ENCODE measurements at regions not wholly inside any gene's neighbourhood (a gene's known extent, or its start where the extent isn't known, plus 50 kb on each side); places are given as distances from the start of the nearest gene placed in this dataset.

DNA sequence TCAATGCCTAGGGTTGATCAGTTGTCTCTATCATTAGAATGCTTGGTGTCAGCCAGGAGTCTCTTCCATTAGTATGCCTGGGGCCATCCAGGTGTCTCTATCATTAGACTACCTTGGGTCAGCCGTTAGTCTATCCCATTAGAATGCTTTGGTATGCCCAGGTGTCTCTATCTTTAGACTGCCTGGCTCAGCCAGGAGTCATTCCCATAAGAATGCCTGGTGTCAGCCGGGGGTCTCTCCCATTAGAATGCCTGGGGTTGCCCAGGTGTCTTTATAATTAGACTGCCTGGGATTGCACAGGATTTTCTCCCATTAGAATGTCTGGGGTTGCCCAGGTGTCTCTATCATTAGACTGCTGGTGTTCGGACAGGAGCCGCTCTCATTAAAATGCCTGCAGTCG, 1442.9 kb downstream of the UQCRFS1 start:
- 90 to 96% (median 90%) methylated on average over 5 of the region's 5 CpGs for WGBS, 3 donors
- no peak overlapping the region for H3K27ac ChIP-seq (ENCODE audit: low read depth, low read length)

DNA sequence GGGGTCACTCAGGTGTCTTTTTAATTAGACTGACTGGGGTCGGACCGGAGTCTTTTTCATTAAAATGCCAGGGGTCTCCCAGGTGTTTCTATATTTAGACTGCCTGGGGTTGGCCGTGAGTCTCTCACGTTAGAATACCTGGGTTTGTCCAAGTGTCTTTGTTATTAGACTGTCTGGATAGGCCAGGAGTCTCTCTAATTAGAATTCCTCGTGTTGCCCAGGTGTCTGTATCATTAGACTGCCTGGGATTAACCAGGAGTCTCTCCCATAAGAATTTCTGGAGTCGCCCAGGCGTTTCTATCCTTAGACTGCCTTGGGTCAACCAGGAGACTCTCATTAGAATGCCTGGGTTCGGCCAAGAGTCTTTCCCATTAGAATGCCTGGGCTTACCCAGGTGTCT, 1445.7 kb downstream of the UQCRFS1 start:
- 85 to 93% (median 92%) methylated on average over 8 of the region's 8 CpGs for WGBS, 3 donors
- no peak overlapping the region for H3K27ac ChIP-seq (ENCODE audit: low read depth, low read length)

DNA sequence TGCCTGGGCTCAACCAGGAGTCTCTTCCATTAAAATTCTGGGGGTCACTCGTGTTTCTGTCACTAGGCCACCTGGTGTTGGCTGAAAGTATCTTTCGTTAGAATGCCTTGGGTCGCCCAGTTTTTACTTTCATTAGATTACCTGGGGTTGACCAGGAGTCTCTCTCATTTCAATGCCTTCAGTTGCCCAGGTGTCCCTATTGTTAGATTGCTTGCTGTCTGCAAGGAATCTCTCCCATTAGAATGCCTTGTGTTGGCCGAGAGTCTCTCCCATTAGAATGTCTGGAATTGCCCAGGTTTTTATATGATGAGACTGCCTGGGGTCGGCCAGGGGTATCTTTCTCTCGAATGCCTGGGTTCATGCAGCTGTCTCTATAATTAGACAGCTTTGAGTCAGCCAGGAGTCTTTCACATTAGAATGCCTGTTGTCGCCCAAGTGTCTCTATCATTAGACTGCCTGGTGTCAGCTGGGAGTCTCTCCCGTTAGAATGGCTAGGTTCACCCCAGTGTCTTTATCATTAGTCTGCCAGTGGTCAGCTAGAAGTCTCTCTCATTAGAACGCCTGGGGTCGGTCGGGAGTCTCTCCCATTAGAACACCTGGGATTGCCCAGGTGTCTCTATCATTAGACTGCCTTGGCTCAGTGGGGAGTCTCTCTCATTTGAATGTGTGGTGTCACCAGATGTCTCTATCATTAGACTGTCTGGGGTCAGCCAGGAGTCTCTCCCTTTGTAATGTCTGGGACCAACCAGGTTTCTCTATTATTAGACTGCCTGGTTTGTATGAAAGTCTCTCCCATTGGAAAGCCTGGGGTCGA, 1446.8 kb downstream of the UQCRFS1 start:
- H3K27ac ChIP-seq (ENCODE audit: low read depth, low read length) = no peak overlapping the region
- WGBS, 3 donors = 84 to 93% (median 90%) methylated on average over 12 of the region's 12 CpGs

DNA sequence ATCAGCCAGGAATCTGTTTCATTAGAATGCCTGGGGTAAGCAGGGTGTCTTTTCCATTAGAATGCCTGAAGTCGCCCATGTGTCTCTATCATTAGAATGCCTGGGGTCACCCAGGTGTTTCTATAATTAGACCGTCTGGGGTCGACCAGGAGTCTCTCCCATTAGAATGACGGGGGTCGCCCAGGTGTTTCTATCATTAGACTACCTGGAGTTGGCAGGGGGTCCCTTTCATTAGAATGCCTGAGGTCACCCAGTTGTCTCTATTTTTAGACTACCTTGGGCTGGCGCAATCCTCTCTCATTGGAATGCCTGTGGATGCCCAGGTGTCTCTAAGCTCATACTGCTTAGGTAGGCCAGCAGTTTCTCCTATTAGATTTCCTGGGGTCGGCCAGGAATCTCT, 1447.6 kb downstream of the UQCRFS1 start:
- 79 to 93% (median 88%) methylated on average over 7 of the region's 7 CpGs for WGBS, 3 donors
- H3K27ac ChIP-seq (ENCODE audit: low read depth, low read length) = no peak overlapping the region

DNA sequence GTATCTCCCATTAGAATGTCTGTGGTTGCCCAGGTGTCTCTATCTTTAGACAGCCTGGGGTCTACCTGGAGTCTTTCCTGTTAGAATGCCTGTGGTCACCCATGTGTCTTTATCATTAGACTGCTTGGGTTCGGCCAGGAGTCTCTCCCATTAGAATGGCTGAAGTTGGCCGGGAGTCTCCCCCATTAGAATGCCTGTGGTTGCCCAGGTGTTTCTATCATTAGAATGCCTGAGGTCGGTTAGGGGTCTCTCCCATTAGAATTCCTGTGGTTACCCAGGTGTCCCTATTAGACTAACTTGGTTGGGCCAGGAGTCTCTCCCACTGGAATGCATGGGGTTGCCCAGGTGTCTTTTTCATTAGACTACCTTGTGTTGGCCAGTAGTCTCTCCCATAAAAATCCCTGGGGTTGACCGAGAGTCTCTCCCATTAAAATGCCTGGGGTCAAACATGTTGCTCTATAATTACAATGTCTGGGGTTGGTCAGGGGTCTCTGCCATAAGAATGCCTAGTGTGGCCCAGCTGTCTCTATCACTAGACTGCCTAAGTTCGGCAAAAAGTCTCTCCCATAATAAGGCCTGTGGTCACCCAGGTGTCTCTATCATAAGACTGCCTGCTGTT, 1448.7 kb downstream of the UQCRFS1 start:
- no peak overlapping the region for H3K27ac ChIP-seq (ENCODE audit: low read depth, low read length)
- WGBS, 3 donors = 92% methylated on average over 5 of the region's 5 CpGs

DNA sequence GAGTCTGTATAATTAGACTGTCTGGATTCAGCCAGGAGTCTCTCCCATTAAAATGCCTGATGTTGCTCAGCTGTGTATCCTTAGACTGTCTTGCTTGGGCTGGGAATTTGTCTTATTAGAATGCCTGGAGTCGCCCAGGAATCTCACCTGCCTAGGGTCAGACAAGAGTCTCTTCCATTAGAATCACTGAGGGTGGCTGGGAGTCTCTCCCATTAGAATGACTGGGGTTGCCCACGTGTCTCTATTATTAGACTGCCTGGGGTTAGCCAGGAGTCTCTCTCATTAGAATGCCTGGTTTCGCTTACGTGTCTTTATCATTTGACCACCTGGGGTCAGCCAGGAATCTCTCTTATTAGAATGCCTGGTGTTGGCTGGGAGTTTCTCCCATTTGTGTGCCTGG, 1450.0 kb downstream of the UQCRFS1 start:
- 80 to 84% (median 82%) methylated on average over 4 of the region's 4 CpGs for WGBS, 3 donors
- no peak overlapping the region for H3K27ac ChIP-seq (ENCODE audit: low read depth, low read length)

DNA sequence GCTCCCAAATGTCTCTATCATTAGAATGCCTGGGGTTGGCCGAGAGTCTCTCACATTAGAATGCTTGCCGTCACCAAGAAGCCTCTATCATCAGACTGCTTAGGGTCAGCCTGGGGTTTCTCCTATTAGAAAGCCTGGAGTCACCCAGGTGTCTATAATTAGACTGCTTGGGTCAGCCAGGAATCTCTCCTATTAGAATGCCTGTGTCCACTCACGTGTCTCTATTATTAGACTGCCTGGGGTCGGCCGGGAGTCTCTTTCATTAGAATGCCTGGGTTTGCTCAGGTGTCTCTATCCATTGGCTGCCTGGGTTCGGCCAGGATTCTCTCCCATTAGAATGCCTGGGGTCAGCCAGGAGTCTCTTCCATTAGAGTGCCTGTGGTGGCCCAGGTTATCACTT, 1453.1 kb downstream of the UQCRFS1 start:
- no peak overlapping the region for H3K27ac ChIP-seq (ENCODE audit: low read depth, low read length)

DNA sequence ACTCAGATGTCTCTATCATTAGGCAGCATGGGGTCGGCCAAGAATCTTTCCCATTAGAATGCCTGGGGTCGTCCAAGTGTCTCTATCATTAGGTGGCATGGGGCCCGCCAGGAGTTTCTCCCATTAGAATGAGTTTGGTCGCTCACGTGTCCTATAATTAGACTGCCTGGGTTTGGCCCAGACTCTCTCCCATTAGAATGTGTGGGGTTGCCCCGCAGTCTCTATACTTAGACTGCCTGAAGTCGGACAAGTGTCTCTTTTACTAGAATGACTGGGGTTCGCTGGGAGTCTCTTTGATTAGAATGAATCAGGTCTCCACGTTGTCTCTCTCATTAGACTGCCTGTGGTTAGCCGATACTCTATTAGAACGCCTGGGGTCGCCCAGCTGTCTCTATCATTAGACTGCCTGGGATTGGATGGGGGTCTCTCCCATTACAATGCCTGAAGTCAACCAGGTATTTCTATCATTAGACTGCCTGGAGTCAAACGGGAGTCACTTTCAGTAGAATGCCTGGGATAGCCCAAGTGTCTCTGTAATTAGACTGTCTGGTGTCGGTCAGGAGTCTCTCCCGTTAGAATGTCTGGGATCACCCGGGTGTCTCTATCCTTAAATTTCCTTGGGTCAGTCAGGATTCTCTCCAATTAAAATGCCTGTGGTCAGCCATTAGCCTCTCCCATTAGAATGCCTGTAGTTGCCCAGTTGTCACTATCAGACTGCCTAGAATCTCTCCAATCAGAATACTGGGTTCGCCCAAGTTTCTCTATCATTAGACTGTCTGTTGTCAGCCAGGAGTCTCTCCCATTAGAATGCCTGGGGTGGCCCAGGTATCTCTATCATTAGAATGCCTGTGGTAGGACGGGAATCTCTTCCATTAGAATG, 1454.1 kb downstream of the UQCRFS1 start:
- WGBS, 3 donors = 74 to 86% (median 84%) methylated on average over 18 of the region's 18 CpGs
- H3K27ac ChIP-seq (ENCODE audit: low read depth, low read length) = no peak overlapping the region

More for the DNA sequence above, 1453.1 kb downstream of the UQCRFS1 start:
- 92 to 95% (median 92%) methylated on average over 6 of the region's 6 CpGs for WGBS, 3 donors

DNA sequence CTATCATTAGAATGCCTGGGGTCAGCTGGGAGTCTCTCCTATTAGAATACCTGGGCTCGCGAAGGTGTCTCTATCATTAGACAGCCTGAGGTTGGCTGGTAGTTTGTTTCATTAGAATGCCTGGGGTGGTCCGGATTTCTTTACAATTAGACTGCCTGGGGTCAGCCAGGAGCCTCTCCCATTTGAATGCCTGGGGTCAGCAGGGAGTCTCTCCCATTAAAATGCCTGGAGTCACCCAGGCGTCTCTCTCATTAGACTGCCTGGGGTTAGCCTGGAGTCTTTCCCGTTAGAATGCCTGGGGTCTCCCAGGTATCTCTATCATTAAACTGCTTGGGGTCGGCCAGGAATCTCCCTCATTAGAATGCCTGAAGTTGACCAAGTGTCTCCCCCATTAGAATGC, 1458.3 kb downstream of the UQCRFS1 start:
- 62 to 71% (median 64%) methylated on average over 6 of the region's 6 CpGs for WGBS, 3 donors

DNA sequence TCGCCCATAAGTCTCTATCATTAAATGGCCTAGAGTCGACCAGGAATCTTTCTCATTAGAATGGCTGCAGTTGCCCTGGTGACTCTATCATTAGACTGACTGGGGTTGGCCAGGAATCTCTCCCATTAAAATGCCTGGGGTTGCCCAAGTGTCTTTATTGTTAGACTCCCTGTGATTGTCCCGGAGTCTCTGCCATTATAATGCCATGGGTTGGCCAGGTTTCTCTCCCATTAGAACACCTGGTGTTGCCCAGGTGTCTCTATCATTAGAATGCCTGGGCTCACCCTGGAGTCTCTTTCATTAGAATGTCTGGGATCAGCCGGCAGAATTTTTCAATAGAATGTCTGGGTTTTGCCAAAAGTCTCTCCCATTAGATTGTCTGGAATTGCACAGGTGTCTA, 1459.3 kb downstream of the UQCRFS1 start:
- 91 to 92% (median 92%) methylated on average over 4 of the region's 4 CpGs for WGBS, 3 donors

More for the DNA sequence above, 1458.3 kb downstream of the UQCRFS1 start:
- H3K27ac ChIP-seq (ENCODE audit: low read depth, low read length) = no peak overlapping the region

DNA sequence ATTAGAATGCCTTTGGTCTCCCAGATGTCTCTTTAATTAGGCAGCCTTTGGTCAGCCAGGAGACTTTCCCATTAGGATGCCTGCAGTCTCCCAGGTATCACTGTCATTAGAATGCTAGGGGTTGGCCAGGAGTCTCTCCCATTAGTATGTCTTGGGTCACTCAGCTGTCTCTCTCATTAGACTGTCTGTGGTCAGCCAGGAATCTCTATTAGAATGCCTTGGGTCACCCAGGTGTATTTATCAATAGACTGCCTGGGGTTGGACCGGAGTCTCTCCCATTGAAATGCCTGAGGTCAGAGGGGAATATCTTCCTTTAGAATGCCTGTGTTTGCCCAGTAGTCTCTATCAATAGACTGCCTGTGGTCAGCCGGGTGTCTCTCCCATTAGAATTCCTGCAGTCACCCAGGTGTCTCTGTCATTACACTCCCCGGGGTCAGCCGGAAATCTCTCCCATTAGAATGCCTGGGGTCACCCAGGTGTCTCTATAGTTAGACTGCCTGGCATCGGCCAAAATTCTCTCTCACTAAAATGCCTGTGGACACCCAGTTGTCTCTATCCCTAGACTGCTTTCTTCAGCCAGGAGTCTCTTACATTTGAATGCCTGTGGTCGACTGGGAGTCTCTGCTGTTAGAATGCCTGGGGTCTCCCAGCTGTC, 1460.3 kb downstream of the UQCRFS1 start:
- H3K27ac ChIP-seq (ENCODE audit: low read depth, low read length) = no peak overlapping the region
- WGBS, 3 donors = 87 to 93% (median 90%) methylated on average over 6 of the region's 6 CpGs

More for the DNA sequence above, 1459.3 kb downstream of the UQCRFS1 start:
- H3K27ac ChIP-seq (ENCODE audit: low read depth, low read length) = no peak overlapping the region

DNA sequence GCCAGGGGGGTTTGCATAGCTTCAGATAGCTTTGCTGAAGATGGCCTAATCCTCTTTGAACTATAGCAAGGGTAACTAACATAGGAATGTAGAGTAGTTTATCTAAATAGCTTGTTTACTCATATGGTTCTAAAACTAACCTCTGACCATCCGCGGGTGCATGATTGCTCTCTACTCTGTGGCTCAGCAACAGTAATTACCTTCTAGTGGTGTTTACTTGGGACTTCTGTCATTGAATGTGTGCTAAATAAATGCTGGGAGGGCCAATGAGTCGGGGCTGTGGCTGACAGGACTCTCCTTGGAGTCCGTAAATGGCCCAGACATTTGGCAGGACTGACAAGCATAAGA, 1461.9 kb downstream of the UQCRFS1 start:
- WGBS, 3 donors = 72 to 88% (median 81%) methylated on average over 4 of the region's 4 CpGs
- H3K27ac ChIP-seq (ENCODE audit: low read depth, low read length) = no peak overlapping the region

DNA sequence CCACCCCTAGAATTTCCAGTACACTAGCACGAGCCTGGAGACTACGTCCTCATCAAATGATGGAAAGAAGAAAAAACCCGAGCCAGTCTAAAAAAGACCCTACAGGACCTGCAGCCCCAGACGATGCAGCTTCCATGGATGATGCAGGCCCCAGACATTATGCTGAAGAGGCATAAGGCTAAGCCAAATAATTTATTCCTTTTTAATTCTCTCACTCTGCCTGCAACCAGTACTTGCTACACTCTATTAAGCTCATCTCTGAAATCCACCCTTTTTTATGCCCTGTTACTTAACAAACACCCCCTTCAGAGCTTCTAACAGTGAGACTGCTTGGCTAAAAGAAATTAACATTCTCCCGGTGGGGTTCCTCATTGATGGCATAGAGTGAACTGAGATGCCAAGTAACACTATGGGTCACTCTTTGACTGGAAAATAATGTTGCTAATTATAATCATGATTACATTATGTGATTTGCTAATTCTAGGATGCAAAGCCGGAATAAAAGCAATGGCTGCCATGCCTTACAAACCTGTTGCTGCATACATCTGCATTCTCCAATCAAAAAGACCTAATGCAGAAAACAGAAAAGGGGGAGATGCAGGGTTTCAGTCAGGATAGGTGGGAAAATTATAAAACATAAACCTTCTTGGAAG, 1462.4 kb downstream of the UQCRFS1 start:
- H3K27ac ChIP-seq (ENCODE audit: low read depth, low read length) = no peak overlapping the region
- WGBS, 3 donors = 78 to 87% (median 86%) methylated on average over 6 of the region's 6 CpGs

DNA sequence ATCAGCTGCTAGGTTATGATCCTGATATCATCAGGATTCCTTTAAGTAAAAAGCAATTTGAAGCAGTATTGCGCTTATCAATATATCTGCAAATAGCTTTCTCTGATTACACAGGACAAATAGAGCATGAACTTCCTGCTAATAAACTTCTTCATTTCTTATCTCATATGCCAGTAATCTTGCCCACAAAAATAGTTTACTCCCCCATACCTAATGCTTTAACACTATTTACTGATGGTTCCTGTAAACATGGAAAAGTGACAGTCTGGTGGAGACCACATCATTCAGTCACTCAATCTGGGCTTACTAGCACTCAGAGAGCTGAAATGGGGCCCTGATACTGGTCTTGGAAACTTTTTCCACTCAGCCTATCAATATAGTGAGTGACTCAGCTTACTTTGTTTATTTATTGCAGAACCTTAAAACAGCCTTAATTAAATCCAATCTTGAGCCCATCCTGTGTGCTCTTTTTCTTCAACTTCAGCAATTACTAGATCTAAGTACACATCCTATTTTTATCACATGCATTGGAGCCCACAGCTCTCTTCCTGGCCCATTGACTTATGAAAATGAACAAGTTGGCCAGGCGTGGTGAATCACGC, 1464.3 kb downstream of the UQCRFS1 start:
- no peak overlapping the region for H3K27ac ChIP-seq (ENCODE audit: low read depth, low read length)
- 96 to 98% (median 97%) methylated on average over 3 of the region's 3 CpGs for WGBS, 3 donors

DNA sequence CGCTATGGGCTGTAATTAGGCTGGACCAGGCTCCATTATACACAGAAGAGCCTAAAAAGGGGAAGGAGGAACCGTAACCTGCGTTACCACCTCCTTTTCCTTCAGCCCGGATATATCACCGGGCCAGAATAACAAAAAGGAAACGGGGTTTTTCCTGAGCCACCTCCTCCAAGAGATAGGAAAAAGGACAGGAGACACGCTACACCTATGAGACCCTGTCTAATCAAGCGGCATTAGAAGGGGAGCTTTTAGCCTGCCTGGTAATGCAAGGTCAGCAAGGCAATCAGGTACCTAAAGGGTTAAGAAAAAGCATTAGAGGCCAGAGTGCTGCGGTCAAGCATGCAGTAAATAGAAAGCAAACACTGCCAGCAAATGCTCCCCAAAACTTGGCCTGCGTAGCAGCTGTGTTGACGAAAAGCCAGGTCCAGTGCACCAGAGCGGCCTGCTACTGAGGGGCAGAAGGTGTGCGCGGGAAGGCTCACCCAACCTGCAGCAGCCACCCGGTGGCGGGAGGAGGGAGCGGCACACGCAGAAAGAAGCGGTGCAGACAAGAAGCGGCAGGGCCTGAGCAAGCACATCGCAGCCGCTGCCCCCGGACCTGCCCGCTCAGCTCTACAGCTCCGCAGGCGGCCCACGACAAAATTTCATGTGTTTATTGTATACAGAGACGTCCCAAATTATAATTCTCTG, 1466.1 kb downstream of the UQCRFS1 start:
- 21 to 38% (median 23%) methylated on average over 28 of the region's 28 CpGs for WGBS, 3 donors
- H3K27ac ChIP-seq (ENCODE audit: low read depth, low read length) = no peak overlapping the region

DNA sequence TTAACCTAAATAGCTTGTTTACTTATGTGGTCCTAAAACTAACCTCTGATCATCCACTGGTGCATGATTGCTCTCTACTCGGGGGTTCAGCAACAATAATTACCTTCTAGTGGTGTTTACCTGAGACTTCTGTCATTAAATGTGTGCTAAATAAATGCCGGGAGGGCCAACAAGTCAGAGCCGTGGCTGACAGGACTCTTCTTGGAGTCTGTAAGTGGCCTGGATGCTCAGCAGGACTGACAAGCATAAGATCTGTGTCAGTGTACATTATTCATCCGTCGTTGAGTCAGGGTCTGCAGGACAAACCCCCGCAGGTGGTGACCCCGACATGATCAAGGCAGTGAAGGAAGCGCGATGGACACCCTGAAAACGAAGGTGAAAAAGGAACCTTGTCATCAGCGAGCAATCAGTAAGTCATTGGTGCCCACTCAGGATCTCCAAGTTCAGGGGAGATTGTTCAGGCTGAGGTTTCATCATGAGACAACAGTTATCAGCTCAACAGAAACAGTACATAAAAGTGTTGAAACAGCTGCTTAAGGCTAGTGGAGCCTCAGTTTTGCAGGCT, 1466.9 kb downstream of the UQCRFS1 start:
- WGBS, 3 donors = 93% methylated on average over 11 of the region's 11 CpGs
- H3K27ac ChIP-seq (ENCODE audit: low read depth, low read length) = no peak overlapping the region
